CD4-positive, alpha-beta T cell (primary cell): ENCODE measurements at regions not wholly inside any gene's neighbourhood (a gene's known extent, or its start where the extent isn't known, plus 50 kb on each side); places are given as distances from the start of the nearest gene placed in this dataset.

Experiments used
- ATAC-seq: fragments of 200-7000 bp; cut with Tn5 transposase; one replicate; pipeline ENCODE4 v1.10.0; 2022; ENCODE audit warnings: mild to moderate bottlenecking; ENCODE audit not compliant: poor library complexity
- CTCF ChIA-PET: fragments of 350-600 bp; sonication (Branson Sonifier 250); formaldehyde crosslinking; loops from one replicate; lab custom pipeline; 2021; ENCODE audit warnings: antibody characterized with exemption, inconsistent platforms; lab: Charles Lee
- POLR2A ChIA-PET: fragments of 350-600 bp; sonication (Branson Sonifier 250); formaldehyde crosslinking; loops from one replicate; lab custom pipeline; 2021; ENCODE audit warnings: antibody characterized with exemption, inconsistent platforms; lab: Charles Lee
- DNase-seq, 14 experiments: peaks; one replicate each; pipeline ENCODE4 v3.0.0-alpha.2; 2013 to 2020; ENCODE audit warnings: mixed read lengths in 2 of 14
- H3K27ac ChIP-seq, 2 donors: one replicate each; pipeline versions ENCODE4 v1.5.1 to v1.7.0; 2013; ENCODE audit warnings: low read length in 2 of 2, low read depth in 1 of 2, mild to moderate bottlenecking in 1 of 2
- H3K27me3 ChIP-seq, 2 experiments: 1 replicate in 1 of 2; 2 replicates in 1 of 2; pipeline versions ENCODE4 v1.6.1 to v1.7.0; 2013; ENCODE audit warnings: low read length in 2 of 2, control low read depth in 1 of 2, mild to moderate bottlenecking in 1 of 2, moderate library complexity in 1 of 2; ENCODE audit not compliant: insufficient read depth in 2 of 2, control insufficient read depth in 1 of 2
- H3K36me3 ChIP-seq: one replicate; pipeline ENCODE4 v1.6.1; 2013; ENCODE audit warnings: low read length, control low read depth; ENCODE audit not compliant: insufficient read depth
- H3K4me1 ChIP-seq: one replicate; pipeline ENCODE4 v1.6.1; 2013; ENCODE audit warnings: low read length, control low read depth; ENCODE audit not compliant: insufficient read depth
- H3K4me3 ChIP-seq: one replicate; pipeline ENCODE4 v1.5.1; 2013; ENCODE audit warnings: mild to moderate bottlenecking, low read length, moderate library complexity
- H3K9me3 ChIP-seq, 2 experiments: 1 replicate in 1 of 2; 2 replicates in 1 of 2; pipeline versions ENCODE4 v1.6.1 to v1.7.0; 2013; ENCODE audit warnings: low read length in 2 of 2, mild to moderate bottlenecking in 2 of 2, control low read depth in 1 of 2, moderate library complexity in 1 of 2; ENCODE audit not compliant: control insufficient read depth in 1 of 2, insufficient read depth in 1 of 2
- H3K27ac Mint-ChIP-seq: one replicate; pipeline ENCODE4 v1.8.0; 2020; ENCODE audit warnings: mixed read lengths
- H3K27me3 Mint-ChIP-seq: one replicate; pipeline ENCODE4 v1.8.0; 2021; ENCODE audit warnings: mixed read lengths
- H3K36me3 Mint-ChIP-seq: one replicate; pipeline ENCODE4 v1.8.0; 2021; ENCODE audit warnings: low read depth, mixed read lengths
- H3K4me1 Mint-ChIP-seq: one replicate; pipeline ENCODE4 v1.8.0; 2021; ENCODE audit warnings: low read depth, mixed read lengths
- H3K4me3 Mint-ChIP-seq: one replicate; pipeline ENCODE4 v1.8.0; 2020; ENCODE audit warnings: mild to moderate bottlenecking, mixed read lengths
- H3K9me3 Mint-ChIP-seq: one replicate; pipeline ENCODE4 v1.8.0; 2020; ENCODE audit warnings: mixed read lengths
- intact Hi-C, 2 experiments: fragments of 100-400 bp; cut with DNase I in 1 of 2; cut with micrococcal nuclease in 1 of 2; formaldehyde crosslinking; loops; one replicate each; pipeline versions ENCODE4 v1.15.1 to v1.9.0; 2023 to 2025; cut with DNase I, micrococcal nuclease
- TF ChIP-seq, protein P1 (sequence below): fragments of 200-600 bp; IDR thresholded peaks from one replicate; pipeline ENCODE4 v1.8.0; 2022; ENCODE audit warnings: antibody characterized with exemption, mild to moderate bottlenecking

DNA sequence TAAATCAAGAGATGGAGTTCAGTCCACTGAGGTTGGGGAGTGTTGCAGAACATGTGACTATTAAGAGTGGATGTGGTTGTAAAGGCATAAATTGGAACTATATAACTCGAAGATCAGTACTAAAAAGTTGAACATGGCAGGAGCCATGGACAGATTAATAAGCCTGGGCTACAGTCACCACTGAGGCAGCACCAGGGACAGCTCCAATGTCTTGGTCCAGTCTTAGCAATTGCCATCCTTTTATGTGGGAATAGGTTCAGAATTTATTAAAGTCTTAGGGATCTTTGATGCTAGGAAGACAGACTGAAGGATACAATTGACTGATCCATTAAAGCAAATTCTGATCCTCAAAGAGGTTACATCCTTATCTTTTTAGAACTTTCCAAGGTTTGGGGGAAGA is 156.6 kb downstream of the ADRA2A start:
- Mint-ChIP-seq H3K27ac (no peak overlapping the region), H3K4me3 (no peak overlapping the region), H3K36me3 (no peaks in the 10 kb centered on the region), H3K27me3 (peaks cover 51% of the 10 kb centered on the region), H3K4me1 (no peaks in the 10 kb centered on the region), H3K9me3 (no peaks in the 10 kb centered on the region)
- DNase-seq (no peak), ATAC-seq (no peak)
- ChIA-PET POLR2A (no interaction called here), CTCF (no interaction called here)
- Histone ChIP-seq H3K27ac (no peak overlapping the region), H3K9me3 (no peaks in the 10 kb centered on the region), H3K4me3 (no peak overlapping the region), H3K36me3 (no peaks in the 10 kb centered on the region), H3K27me3 (no peaks in the 10 kb centered on the region), H3K4me1 (no peaks in the 10 kb centered on the region)
- TF ChIP-seq, protein P1, sequence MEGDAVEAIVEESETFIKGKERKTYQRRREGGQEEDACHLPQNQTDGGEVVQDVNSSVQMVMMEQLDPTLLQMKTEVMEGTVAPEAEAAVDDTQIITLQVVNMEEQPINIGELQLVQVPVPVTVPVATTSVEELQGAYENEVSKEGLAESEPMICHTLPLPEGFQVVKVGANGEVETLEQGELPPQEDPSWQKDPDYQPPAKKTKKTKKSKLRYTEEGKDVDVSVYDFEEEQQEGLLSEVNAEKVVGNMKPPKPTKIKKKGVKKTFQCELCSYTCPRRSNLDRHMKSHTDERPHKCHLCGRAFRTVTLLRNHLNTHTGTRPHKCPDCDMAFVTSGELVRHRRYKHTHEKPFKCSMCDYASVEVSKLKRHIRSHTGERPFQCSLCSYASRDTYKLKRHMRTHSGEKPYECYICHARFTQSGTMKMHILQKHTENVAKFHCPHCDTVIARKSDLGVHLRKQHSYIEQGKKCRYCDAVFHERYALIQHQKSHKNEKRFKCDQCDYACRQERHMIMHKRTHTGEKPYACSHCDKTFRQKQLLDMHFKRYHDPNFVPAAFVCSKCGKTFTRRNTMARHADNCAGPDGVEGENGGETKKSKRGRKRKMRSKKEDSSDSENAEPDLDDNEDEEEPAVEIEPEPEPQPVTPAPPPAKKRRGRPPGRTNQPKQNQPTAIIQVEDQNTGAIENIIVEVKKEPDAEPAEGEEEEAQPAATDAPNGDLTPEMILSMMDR, result no peak
- intact Hi-C loops, result no loop called here

DNA sequence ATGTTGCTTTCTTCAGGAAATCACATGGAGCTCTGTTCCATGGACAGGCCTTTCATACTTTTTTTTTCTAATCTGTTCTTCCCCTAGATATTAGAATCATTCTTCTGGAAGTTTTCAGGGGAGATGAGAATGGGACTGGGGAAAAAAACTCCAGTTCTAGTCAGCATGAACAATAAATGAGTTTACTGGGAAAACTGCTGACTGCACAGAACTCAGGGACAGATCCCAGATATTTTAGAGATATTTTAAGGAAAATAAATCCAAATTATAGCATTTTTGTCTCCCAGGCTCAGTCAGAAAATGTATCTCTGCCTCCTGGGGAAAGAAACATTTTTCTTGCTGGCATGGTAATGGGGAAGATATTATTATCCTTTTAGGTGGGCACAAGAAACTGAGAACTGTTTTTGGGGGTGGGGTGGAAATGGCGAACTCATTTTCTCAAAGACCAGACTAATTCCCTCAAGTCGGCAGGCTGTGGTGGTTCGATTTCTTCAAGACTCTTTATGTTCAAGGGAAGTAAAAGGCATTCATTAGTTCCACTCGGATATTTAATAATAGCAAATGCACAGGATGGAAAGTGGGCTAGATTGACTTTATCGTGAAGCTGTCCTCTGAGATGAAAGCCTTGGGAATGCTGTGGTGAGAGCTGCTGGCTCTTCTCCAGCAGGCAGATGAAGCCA is 157.5 kb downstream of the ADRA2A start:
- H3K4me1 Mint-ChIP-seq, result no peaks in the 10 kb centered on the region
- Histone ChIP-seq H3K9me3 (no peaks in the 10 kb centered on the region), H3K36me3 (no peaks in the 10 kb centered on the region), H3K4me1 (no peaks in the 10 kb centered on the region), H3K4me3 (no peak overlapping the region), H3K27me3 (no peaks in the 10 kb centered on the region), H3K27ac (no peak overlapping the region)
- no peak overlapping the region for H3K4me3 Mint-ChIP-seq
- H3K9me3 Mint-ChIP-seq, result no peaks in the 10 kb centered on the region
- ChIA-PET POLR2A (no interaction called here), CTCF (no interaction called here)
- ATAC-seq (no peak), DNase-seq (no peak)
- peaks cover 54% of the 10 kb centered on the region for H3K27me3 Mint-ChIP-seq
- intact Hi-C loops, result no loop called here
- no peaks in the 10 kb centered on the region for H3K36me3 Mint-ChIP-seq
- TF ChIP-seq, protein P1, result no peak
- no peak overlapping the region for H3K27ac Mint-ChIP-seq

DNA sequence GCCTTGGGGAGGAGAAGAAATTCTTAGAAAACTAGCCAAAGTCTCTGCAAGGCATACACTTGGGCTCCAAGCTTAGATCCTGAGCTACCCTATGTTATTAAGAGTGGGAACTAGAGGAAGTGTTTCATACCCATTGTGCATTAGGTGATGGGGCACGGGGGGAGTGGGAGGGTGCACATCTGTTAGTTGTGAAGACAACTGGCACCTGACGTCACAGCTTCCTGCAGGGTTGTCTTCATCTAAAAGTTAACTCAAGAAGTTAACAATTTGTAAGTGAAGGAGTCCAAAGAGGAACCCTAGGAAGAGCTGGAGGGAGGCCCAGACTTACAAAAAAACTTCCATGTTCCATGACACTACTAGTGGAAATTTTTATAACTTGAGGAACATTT is 158.1 kb downstream of the ADRA2A start:
- no peak for DNase-seq
- Histone ChIP-seq H3K36me3 (no peaks in the 10 kb centered on the region), H3K9me3 (no peaks in the 10 kb centered on the region), H3K4me1 (no peaks in the 10 kb centered on the region), H3K27ac (no peak overlapping the region), H3K27me3 (no peaks in the 10 kb centered on the region), H3K4me3 (no peak overlapping the region)
- Mint-ChIP-seq H3K27me3 (peaks cover 54% of the 10 kb centered on the region), H3K4me3 (no peak overlapping the region), H3K36me3 (no peaks in the 10 kb centered on the region), H3K9me3 (no peaks in the 10 kb centered on the region), H3K27ac (no peak overlapping the region), H3K4me1 (no peaks in the 10 kb centered on the region)
- CTCF ChIA-PET, result no interaction called here
- POLR2A ChIA-PET, result no interaction called here
- no peak for ATAC-seq
- TF ChIP-seq, protein P1, result no peak
- intact Hi-C loops, result no loop called here
